NCI-H146 (cell line): ENCODE measurements at regions not wholly inside any gene's neighbourhood (a gene's known extent, or its start where the extent isn't known, plus 50 kb on each side); places are given as distances from the start of the nearest gene placed in this dataset.
"Not testable (repeated sequence)": the region's sequence is repeated elsewhere in the genome, so short reads cannot be mapped to it uniquely, and the experiment has no call there.

ENCODE experiments used
- DNase-seq: peaks from one replicate; lab custom pipeline; 2025; lab: John Stamatoyannopoulos, UW

- no peak for DNase-seq
Measured at GRCh38 chr12:114858388-114859146, 174.6 kb upstream of the TBX3 start.

- no peak for DNase-seq
Measured at GRCh38 chr12:114855678-114856077, 171.7 kb upstream of the TBX3 start.

GRCh38 chr12:114852976-114853529 lies 169.1 kb upstream of the TBX3 start:
- DNase-seq: no peak

GRCh38 chr12:114851981-114852380 lies 168.0 kb upstream of the TBX3 start:
- DNase-seq: no peak

GRCh38 chr12:114850661-114851275 lies 166.8 kb upstream of the TBX3 start:
- no peak for DNase-seq

GRCh38 chr12:114848666-114849065 lies 164.7 kb upstream of the TBX3 start:
- no peak for DNase-seq

GRCh38 chr12:114847441-114848035 lies 163.6 kb upstream of the TBX3 start:
- no peak for DNase-seq

DNA sequence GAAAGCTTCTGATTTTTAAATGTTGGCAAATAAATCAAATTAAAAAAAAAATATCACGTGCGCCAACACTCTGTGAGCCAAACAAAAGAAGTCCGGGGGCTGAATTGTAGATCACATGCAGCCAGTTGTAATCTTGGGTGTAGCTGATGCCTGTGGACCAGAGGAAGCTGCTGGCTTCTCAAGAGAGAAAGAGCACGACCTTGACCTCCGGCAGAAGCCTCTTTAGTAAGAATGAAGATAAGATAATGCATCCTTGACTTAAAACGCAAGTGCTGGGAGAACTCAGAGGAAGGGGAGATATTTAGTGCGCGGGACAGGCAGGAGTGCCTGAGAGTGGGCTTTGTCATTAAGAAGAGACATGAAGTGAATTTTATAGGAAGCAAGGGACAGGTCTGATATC lies 162.8 kb upstream of the TBX3 start:
- DNase-seq: no peak

- no peak for DNase-seq
Measured at GRCh38 chr12:114841557-114842251, 157.7 kb upstream of the TBX3 start.

DNA sequence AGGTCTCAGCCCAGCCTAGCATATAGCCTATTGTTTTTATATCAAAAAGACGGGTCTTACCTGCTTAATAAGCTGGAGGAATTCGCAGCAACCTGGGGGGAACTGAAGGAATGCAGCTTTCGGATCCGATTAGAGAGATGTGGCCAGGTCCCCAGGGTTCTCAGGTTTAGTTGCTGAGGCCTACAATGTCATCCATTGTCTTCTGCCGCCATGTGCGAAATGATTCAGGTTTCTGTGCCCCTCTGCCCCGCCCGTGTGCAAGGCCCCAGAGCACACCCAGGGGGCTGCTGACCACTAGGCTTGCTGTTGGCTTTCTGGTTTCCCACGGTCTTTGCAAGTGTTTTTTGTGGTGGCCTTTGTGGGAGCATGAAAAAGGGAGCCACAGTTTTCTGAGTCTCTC lies 154.5 kb upstream of the TBX3 start:
- no peak for DNase-seq

- no peak for DNase-seq
Measured at GRCh38 chr12:114836609-114837008, 152.6 kb upstream of the TBX3 start.

GRCh38 chr12:114835031-114835430 lies 151.1 kb upstream of the TBX3 start:
- DNase-seq: no peak

GRCh38 chr12:114834621-114835020 lies 150.6 kb upstream of the TBX3 start:
- DNase-seq: no peak

GRCh38 chr12:114829833-114830232 lies 145.9 kb upstream of the TBX3 start:
- no peak for DNase-seq

DNA sequence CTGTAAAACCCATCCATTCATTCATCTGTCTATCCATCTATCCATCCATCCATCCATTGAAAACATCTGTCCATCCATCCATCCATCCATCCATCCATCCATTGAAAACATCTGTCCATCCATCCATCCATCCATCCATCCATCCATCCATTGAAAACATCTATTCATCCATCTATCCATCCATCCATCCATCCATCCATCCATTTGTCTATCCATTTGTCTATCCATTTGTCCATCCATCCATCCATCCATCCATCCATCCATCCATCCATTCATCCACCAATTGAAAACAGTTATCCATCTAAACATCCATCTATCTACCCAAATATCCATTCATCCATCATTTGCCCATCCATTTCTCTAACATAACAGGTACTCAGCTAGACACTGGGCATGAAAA lies 145.3 kb upstream of the TBX3 start:
- not testable (repeated sequence) for DNase-seq

- DNase-seq: no peak
Measured at GRCh38 chr12:114827461-114827860, 143.5 kb upstream of the TBX3 start.

GRCh38 chr12:114826244-114826643 lies 142.3 kb upstream of the TBX3 start:
- DNase-seq: no peak

GRCh38 chr12:114823724-114824123 lies 139.7 kb upstream of the TBX3 start:
- DNase-seq: no peak

DNA sequence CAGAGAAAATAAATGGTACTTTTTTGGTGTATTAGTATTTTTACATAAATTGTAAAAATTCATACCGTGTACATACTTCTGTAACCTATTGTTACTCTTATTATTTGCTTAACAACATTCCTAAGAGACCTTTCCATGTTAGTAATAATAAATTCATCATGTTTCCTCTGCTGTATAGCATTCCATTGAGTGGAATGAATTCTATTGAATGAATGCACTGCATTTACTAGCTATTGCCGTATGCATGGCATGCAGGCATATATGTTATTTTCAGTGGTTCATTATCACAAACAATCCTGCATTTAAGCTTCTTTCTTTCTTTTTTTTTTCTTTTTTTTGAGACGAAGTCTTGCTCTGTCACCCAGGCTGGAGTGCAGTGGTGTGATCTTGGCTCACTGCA lies 137.6 kb upstream of the TBX3 start:
- DNase-seq: no peak

GRCh38 chr12:114820796-114821195 lies 136.8 kb upstream of the TBX3 start:
- no peak for DNase-seq

GRCh38 chr12:114817571-114818425 lies 133.8 kb upstream of the TBX3 start:
- DNase-seq: no peak
